Loucy (cell line): ENCODE measurements at regions not wholly inside any gene's neighbourhood (a gene's known extent, or its start where the extent isn't known, plus 50 kb on each side); places are given as distances from the start of the nearest gene placed in this dataset.

Experiments
- H2AFZ ChIP-seq: fragments of 200-600 bp; sonication (generic); 2 replicates; pipeline ENCODE4 v1.6.0; 2016; ENCODE audit warnings: antibody characterized with exemption, mild to moderate bottlenecking, low read length, moderate library complexity
- H3F3A ChIP-seq: fragments of 200-600 bp; 2 replicates; pipeline ENCODE4 v1.6.0; 2016; ENCODE audit warnings: antibody characterized with exemption, low read depth, mild to moderate bottlenecking
- H3K27me3 ChIP-seq: fragments of 200-600 bp; sonication (generic); 2 replicates; pipeline ENCODE4 v1.6.1; 2014; ENCODE audit warnings: low read length, mild to moderate bottlenecking; ENCODE audit not compliant: insufficient read depth, poor library complexity, severe bottlenecking
- H3K36me3 ChIP-seq: fragments of 200-600 bp; sonication (generic); 2 replicates; pipeline ENCODE4 v1.6.1; 2016; ENCODE audit warnings: low read length; ENCODE audit not compliant: insufficient read depth
- H3K4me1 ChIP-seq: fragments of 200-600 bp; sonication (generic); 2 replicates; pipeline ENCODE4 v1.5.1; 2014; ENCODE audit warnings: low read length, mild to moderate bottlenecking; ENCODE audit not compliant: insufficient read depth, poor library complexity, severe bottlenecking
- H3K4me2 ChIP-seq: fragments of 200-600 bp; sonication (generic); 2 replicates; pipeline ENCODE4 v1.6.0; 2014; ENCODE audit warnings: antibody characterized with exemption, low read length, low read depth, mild to moderate bottlenecking; ENCODE audit not compliant: poor library complexity, severe bottlenecking
- H3K4me3 ChIP-seq: fragments of 200-600 bp; sonication (generic); 2 replicates; pipeline ENCODE4 v1.5.1; 2014; ENCODE audit warnings: low read length, mild to moderate bottlenecking, mixed read lengths; ENCODE audit not compliant: poor library complexity, severe bottlenecking
- H3K79me2 ChIP-seq: fragments of 200-600 bp; sonication (generic); 2 replicates; pipeline ENCODE4 v1.6.1; 2014; ENCODE audit warnings: low read length; ENCODE audit not compliant: insufficient read depth
- H3K9ac ChIP-seq: fragments of 200-600 bp; sonication (generic); 2 replicates; pipeline ENCODE4 v1.6.0; 2014; ENCODE audit warnings: mild to moderate bottlenecking, low read depth, low read length, moderate library complexity; ENCODE audit not compliant: poor library complexity, severe bottlenecking
- H3K9me2 ChIP-seq: fragments of 200-600 bp; sonication (generic); replicated peaks from 2 replicates; pipeline ENCODE4 v1.6.1; 2016; ENCODE audit warnings: low read depth, low read length, mixed read lengths
- H3K9me3 ChIP-seq: fragments of 200-600 bp; sonication (generic); 2 replicates; pipeline ENCODE4 v1.6.1; 2014; ENCODE audit warnings: mild to moderate bottlenecking, antibody characterized with exemption, low read length, low read depth; ENCODE audit not compliant: insufficient read depth
- H4K20me1 ChIP-seq: fragments of 200-600 bp; sonication (generic); 2 replicates; pipeline ENCODE4 v1.6.0; 2014; ENCODE audit warnings: antibody characterized with exemption, low read length, mild to moderate bottlenecking; ENCODE audit not compliant: insufficient read depth, poor library complexity, severe bottlenecking
- CTCF ChIP-seq: fragments of 200-600 bp; sonication (generic); conservative IDR thresholded peaks from 2 replicates; pipeline ENCODE4 v1.5.1; 2014; ENCODE audit warnings: mild to moderate bottlenecking, antibody characterized with exemption, low read length
- EZH2phosphoT487 ChIP-seq: fragments of 200-600 bp; IDR thresholded peaks from 2 replicates; pipeline ENCODE4 v1.6.1; 2018; ENCODE audit warnings: antibody characterized with exemption, mild to moderate bottlenecking, moderate library complexity, borderline replicate concordance

GRCh38 chr12:84692071-84692470 lies 220.5 kb downstream of the SLC6A15 start:
- Histone ChIP-seq H3K9ac (no peak overlapping the region), H3K4me3 (no peak overlapping the region), H3K36me3 (no peaks in the 10 kb centered on the region), H3K9me3 (no peaks in the 10 kb centered on the region), H4K20me1 (no peaks in the 10 kb centered on the region), H3K27me3 (no peaks in the 10 kb centered on the region), H3K79me2 (no peaks in the 10 kb centered on the region), H3F3A (no peaks in the 10 kb centered on the region), H3K4me2 (no peak overlapping the region), H3K4me1 (no peaks in the 10 kb centered on the region), H3K9me2 (no peaks in the 10 kb centered on the region), H2AFZ (no peak overlapping the region)
- TF ChIP-seq CTCF (no peak), EZH2phosphoT487 (no peak)

- H3K4me3 ChIP-seq, result no peak overlapping the region
- no peaks in the 10 kb centered on the region for H3K4me1 ChIP-seq
- H3K9ac ChIP-seq, result no peak overlapping the region
- no peaks in the 10 kb centered on the region for H3K27me3 ChIP-seq
- no peaks in the 10 kb centered on the region for H3K9me3 ChIP-seq
- TF ChIP-seq EZH2phosphoT487, result no peak
- no peak for TF ChIP-seq CTCF
- H2AFZ ChIP-seq, result no peak overlapping the region
- H4K20me1 ChIP-seq, result no peaks in the 10 kb centered on the region
- H3K36me3 ChIP-seq, result no peaks in the 10 kb centered on the region
- no peaks in the 10 kb centered on the region for H3K79me2 ChIP-seq
- H3F3A ChIP-seq, result no peaks in the 10 kb centered on the region
- H3K4me2 ChIP-seq, result no peak overlapping the region
- H3K9me2 ChIP-seq, result no peaks in the 10 kb centered on the region
Observed at GRCh38 chr12:84691266-84691665, 221.3 kb downstream of the SLC6A15 start.

GRCh38 chr12:84689638-84690037 lies 223.0 kb downstream of the SLC6A15 start:
- H3K36me3 ChIP-seq, result no peaks in the 10 kb centered on the region
- no peak overlapping the region for H3K4me2 ChIP-seq
- no peak overlapping the region for H2AFZ ChIP-seq
- no peaks in the 10 kb centered on the region for H3K79me2 ChIP-seq
- TF ChIP-seq EZH2phosphoT487 (no peak), CTCF (no peak)
- H3K4me3 ChIP-seq, result no peak overlapping the region
- H3F3A ChIP-seq, result no peaks in the 10 kb centered on the region
- no peaks in the 10 kb centered on the region for H3K9me2 ChIP-seq
- no peaks in the 10 kb centered on the region for H4K20me1 ChIP-seq
- no peaks in the 10 kb centered on the region for H3K27me3 ChIP-seq
- H3K9ac ChIP-seq, result no peak overlapping the region
- H3K4me1 ChIP-seq, result no peaks in the 10 kb centered on the region
- no peaks in the 10 kb centered on the region for H3K9me3 ChIP-seq
